IMR-90 (cell line): ENCODE measurements at regions not wholly inside any gene's neighbourhood (a gene's known extent, or its start where the extent isn't known, plus 50 kb on each side); places are given as distances from the start of the nearest gene placed in this dataset.

Experiments
- ATAC-seq: fragments of 200-7000 bp; cut with Tn5 transposase; 2 replicates; pipeline ENCODE4 v1.9.1; 2020; ENCODE audit warnings: low read depth, mild to moderate bottlenecking, moderate library complexity
- BruUV-seq: library from RNA; stranded (reverse); fragments of 400-500 nt; replicated peaks from 2 replicates; lab custom pipeline; 2021; lab: Mats Ljungman, UMichigan
- CTCF ChIA-PET: fragments of 300-600 bp; formaldehyde crosslinking; extraction: SDS; loops from one replicate; lab custom pipeline; 2021; ENCODE audit warnings: antibody characterized with exemption; lab: Yijun Ruan, JAX
- POLR2A ChIA-PET: fragments of 300-600 bp; sonication (Branson Sonifier 250); formaldehyde crosslinking; loops from one replicate; lab custom pipeline; 2022; ENCODE audit warnings: antibody characterized with exemption; ENCODE audit not compliant: unreplicated experiment; lab: Charles Lee
- DNase-seq: peaks from one replicate; pipeline ENCODE4 v3.0.0; 2013
- H2AFZ ChIP-seq: replicated peaks from 2 replicates; pipeline ENCODE3; 2013; ENCODE audit warnings: low read length, mild to moderate bottlenecking; ENCODE audit not compliant: poor library complexity
- H2AK5ac ChIP-seq: 2 replicates; pipeline ENCODE4 v1.6.1; 2013; ENCODE audit warnings: low read depth, low read length, inconsistent platforms
- H2AK9ac ChIP-seq: replicated peaks from 2 replicates; pipeline ENCODE3; 2013; ENCODE audit warnings: mild to moderate bottlenecking, low read depth, low read length, moderate library complexity; ENCODE audit not compliant: poor library complexity
- H2BK120ac ChIP-seq: 2 replicates; pipeline ENCODE4 v1.6.1; 2013; ENCODE audit warnings: low read depth, low read length, inconsistent platforms
- H2BK15ac ChIP-seq: 3 replicates; pipeline ENCODE4 v1.6.1; 2013; ENCODE audit warnings: low read depth, low read length, inconsistent platforms
- H2BK20ac ChIP-seq: 2 replicates; pipeline ENCODE4 v1.6.1; 2013; ENCODE audit warnings: low read depth, mild to moderate bottlenecking, inconsistent platforms, low read length, moderate library complexity
- H2BK5ac ChIP-seq: 2 replicates; pipeline ENCODE4 v1.6.1; 2013; ENCODE audit warnings: mild to moderate bottlenecking, low read depth, low read length, inconsistent platforms; ENCODE audit not compliant: poor library complexity, severe bottlenecking
- H3K14ac ChIP-seq: replicated peaks from 2 replicates; pipeline ENCODE4 v1.6.1; 2013; ENCODE audit warnings: low read depth, low read length, inconsistent platforms
- H3K18ac ChIP-seq: 2 replicates; pipeline ENCODE4 v1.6.1; 2013; ENCODE audit warnings: low read depth, low read length, control low read depth
- H3K23ac ChIP-seq: 2 replicates; pipeline ENCODE4 v1.6.1; 2013; ENCODE audit warnings: low read depth, low read length, inconsistent platforms
- H3K27ac ChIP-seq: 2 replicates; pipeline ENCODE4 v1.5.1; 2013; ENCODE audit warnings: mild to moderate bottlenecking, control low read depth, low read length; ENCODE audit not compliant: insufficient read depth
- H3K27me3 ChIP-seq: 2 replicates; pipeline ENCODE4 v1.6.1; 2013; ENCODE audit warnings: low read length; ENCODE audit not compliant: control insufficient read depth, insufficient read depth
- H3K36me3 ChIP-seq: 2 replicates; pipeline ENCODE4 v1.6.1; 2013; ENCODE audit warnings: low read length, mixed read lengths; ENCODE audit not compliant: control insufficient read depth, insufficient read depth
- H3K4ac ChIP-seq: 2 replicates; pipeline ENCODE4 v1.6.1; 2013; ENCODE audit warnings: low read depth, low read length, inconsistent platforms
- H3K4me1 ChIP-seq: 2 replicates; pipeline ENCODE4 v1.6.1; 2013; ENCODE audit warnings: low read length, mixed read lengths; ENCODE audit not compliant: control insufficient read depth, insufficient read depth
- H3K4me2 ChIP-seq: 2 replicates; pipeline ENCODE4 v1.6.1; 2013; ENCODE audit warnings: low read depth, mild to moderate bottlenecking, control low read depth, low read length, moderate library complexity
- H3K4me3 ChIP-seq: 2 replicates; pipeline ENCODE4 v1.5.1; 2013; ENCODE audit warnings: low read depth, mild to moderate bottlenecking, control low read depth, low read length, moderate library complexity; ENCODE audit not compliant: insufficient read depth
- H3K56ac ChIP-seq: 2 replicates; pipeline ENCODE4 v1.6.1; 2013; ENCODE audit warnings: low read length, inconsistent platforms; ENCODE audit not compliant: insufficient read depth; ENCODE audit errors: extremely low read depth
- H3K79me1 ChIP-seq, 2 experiments: 2 replicates each; pipeline ENCODE4 v1.6.1; 2013; ENCODE audit warnings: low read length in 2 of 2, inconsistent platforms in 1 of 2, low read depth in 1 of 2
- H3K9ac ChIP-seq: 2 replicates; pipeline ENCODE4 v1.6.1; 2013; ENCODE audit warnings: low read depth, low read length, control low read depth
- H3K9me1 ChIP-seq: 2 replicates; pipeline ENCODE4 v1.6.1; 2013; ENCODE audit warnings: low read length, inconsistent platforms; ENCODE audit not compliant: insufficient read depth
- H3K9me3 ChIP-seq: 2 replicates; pipeline ENCODE4 v1.6.1; 2013; ENCODE audit warnings: low read length; ENCODE audit not compliant: control insufficient read depth, insufficient read depth
- H4K20me1 ChIP-seq: 2 replicates; pipeline ENCODE4 v1.6.1; 2013; ENCODE audit warnings: low read length, inconsistent platforms; ENCODE audit not compliant: insufficient read depth
- H4K5ac ChIP-seq: 2 replicates; pipeline ENCODE4 v1.6.1; 2013; ENCODE audit warnings: mild to moderate bottlenecking, low read depth, low read length, control low read depth
- H4K8ac ChIP-seq, 2 experiments: 2 replicates each; pipeline ENCODE4 v1.6.1; 2013; ENCODE audit warnings: low read depth in 2 of 2, low read length in 2 of 2, control low read depth in 1 of 2, inconsistent platforms in 1 of 2
- H4K91ac ChIP-seq: 2 replicates; pipeline ENCODE4 v1.6.1; 2013; ENCODE audit warnings: low read depth, low read length, inconsistent platforms; ENCODE audit not compliant: insufficient read depth
- BHLHE40 ChIP-seq: fragments of 150-350 bp; IDR thresholded peaks from 2 replicates; pipeline ENCODE4 v1.6.1; 2016; ENCODE audit warnings: mild to moderate bottlenecking, low read depth, low read length
- CEBPB ChIP-seq: IDR thresholded peaks from 2 replicates; pipeline ENCODE4 v1.6.1; 2012; ENCODE audit warnings: low read depth, low read length, improper control_type of control experiment
- CHD1 ChIP-seq: IDR thresholded peaks from 2 replicates; pipeline ENCODE4 v1.6.1; 2012; ENCODE audit warnings: low read depth, low read length, improper control_type of control experiment
- FOS ChIP-seq: fragments of 150-350 bp; IDR thresholded peaks from 2 replicates; pipeline ENCODE4 v1.6.1; 2016; ENCODE audit warnings: low read depth, low read length
- MAFK ChIP-seq: IDR thresholded peaks from 2 replicates; pipeline ENCODE4 v1.6.1; 2012; ENCODE audit warnings: low read depth, low read length, improper control_type of control experiment
- MAZ ChIP-seq: IDR thresholded peaks from 2 replicates; pipeline ENCODE4 v1.6.1; 2012; ENCODE audit warnings: low read depth, mild to moderate bottlenecking, low read length, improper control_type of control experiment, moderate library complexity, borderline replicate concordance
- MXI1 ChIP-seq: IDR thresholded peaks from 2 replicates; pipeline ENCODE4 v1.6.1; 2012; ENCODE audit warnings: low read depth, mild to moderate bottlenecking, low read length, moderate library complexity, borderline replicate concordance
- NFE2L2 ChIP-seq: fragments of 150-350 bp; IDR thresholded peaks from 2 replicates; pipeline ENCODE4 v1.6.1; 2016; ENCODE audit warnings: low read depth, mild to moderate bottlenecking, low read length
- POLR2A ChIP-seq: IDR thresholded peaks from 2 replicates; pipeline ENCODE4 v1.6.1; 2012; ENCODE audit warnings: mild to moderate bottlenecking, low read depth, low read length
- RAD21 ChIP-seq: IDR thresholded peaks from 2 replicates; pipeline ENCODE4 v1.6.1; 2012; ENCODE audit warnings: low read length, improper control_type of control experiment
- RCOR1 ChIP-seq: IDR thresholded peaks from 2 replicates; pipeline ENCODE4 v1.6.1; 2012; ENCODE audit warnings: mild to moderate bottlenecking, low read length, improper control_type of control experiment; ENCODE audit not compliant: insufficient replicate concordance
- RFX5 ChIP-seq: IDR thresholded peaks from 2 replicates; pipeline ENCODE4 v1.8.0; 2012; ENCODE audit warnings: low read depth, mild to moderate bottlenecking, low read length, moderate library complexity
- SMC3 ChIP-seq: fragments of 150-350 bp; IDR thresholded peaks from 2 replicates; pipeline ENCODE4 v1.6.1; 2016; ENCODE audit warnings: low read depth, mild to moderate bottlenecking, antibody characterized with exemption, low read length, moderate library complexity
- WGBS, 2 experiments: methylation state at CpG; one replicate each; pipeline versions ENCODE4 v1.1.5 to v1.1.7; 2013; ENCODE audit warnings: missing lambda C conversion rate in 2 of 2; ENCODE audit not compliant: insufficient read length in 1 of 2; ENCODE audit errors: extremely low coverage in 2 of 2; 5-methylcytosine and 5-hydroxymethylcytosine counted together
- dilution Hi-C: fragments of 300-500 bp; cut with HindIII; formaldehyde crosslinking; loops from one replicate; pipeline ENCODE4 v1.14.3; 2018; ENCODE audit warnings: low sequenced_read_pairs; ENCODE audit not compliant: unreplicated experiment
- in situ Hi-C: fragments of 300-500 bp; cut with MboI; formaldehyde crosslinking; loops from 3 replicates; pipeline ENCODE4 v1.14.3; 2019; ENCODE audit warnings: low sequenced_read_pairs, inconsistent platforms, mixed read lengths
- intact Hi-C: fragments of 100-400 bp; cut with micrococcal nuclease; formaldehyde crosslinking; loops from 2 replicates; pipeline ENCODE4 v1.10.0; 2022
- TF ChIP-seq, protein P1 (sequence below): fragments of 150-350 bp; IDR thresholded peaks from 2 replicates; pipeline ENCODE4 v1.6.1; 2017; ENCODE audit warnings: mild to moderate bottlenecking, antibody characterized with exemption, low read length, low read depth
- TF ChIP-seq, protein P2 (sequence below): conservative IDR thresholded peaks from 2 replicates; pipeline ENCODE4 v1.5.1; 2012; ENCODE audit warnings: mild to moderate bottlenecking, low read depth, low read length, improper control_type of control experiment
- TF ChIP-seq, protein P3 (sequence below): fragments of 150-350 bp; IDR thresholded peaks from 2 replicates; pipeline ENCODE4 v1.6.1; 2016; ENCODE audit warnings: low read depth, mild to moderate bottlenecking, low read length, moderate library complexity, borderline replicate concordance

- Histone ChIP-seq H3K4me2 (no peak overlapping the region), H3K9me1 (no peaks in the 10 kb centered on the region), H2BK120ac (no peak overlapping the region), H3K36me3 (no peaks in the 10 kb centered on the region), H2BK20ac (no peak overlapping the region), H3K23ac (no peak overlapping the region), H2BK5ac (no peak overlapping the region), H3K27ac (no peak overlapping the region), H3K14ac (no peak overlapping the region), H3K4ac (no peak overlapping the region), H4K20me1 (no peaks in the 10 kb centered on the region), H4K8ac (no peak overlapping the region), H3K4me3 (no peak overlapping the region), H2AK5ac (no peak overlapping the region), H3K27me3 (no peaks in the 10 kb centered on the region), H2AFZ (no peak overlapping the region), H2AK9ac (no peak overlapping the region), H3K9me3 (no peaks in the 10 kb centered on the region), H2BK15ac (no peak overlapping the region), H3K18ac (no peak overlapping the region), H3K79me1 (no peaks in the 10 kb centered on the region), H3K9ac (no peak overlapping the region), H4K5ac (no peak overlapping the region), H3K56ac (no peak overlapping the region), H4K91ac (no peak overlapping the region), H3K4me1 (no peaks in the 10 kb centered on the region)
- no peak for ATAC-seq
- WGBS, 2 experiments: 100% methylated on average over 2 of the region's 7 CpGs; no CpG with 5 or more reads in 1 of the 2 experiments
- BruUV-seq: no TSS peak
- ChIA-PET CTCF (no interaction called here), POLR2A (no interaction called here)
- TF ChIP-seq RFX5 (no peak), CHD1 (no peak), MAZ (no peak), SMC3 (no peak), RAD21 (no peak), MAFK (no peak), FOS (no peak), NFE2L2 (no peak), MXI1 (no peak), BHLHE40 (no peak), RCOR1 (no peak), POLR2A (no peak), CEBPB (no peak)
- TF ChIP-seq, protein P1, sequence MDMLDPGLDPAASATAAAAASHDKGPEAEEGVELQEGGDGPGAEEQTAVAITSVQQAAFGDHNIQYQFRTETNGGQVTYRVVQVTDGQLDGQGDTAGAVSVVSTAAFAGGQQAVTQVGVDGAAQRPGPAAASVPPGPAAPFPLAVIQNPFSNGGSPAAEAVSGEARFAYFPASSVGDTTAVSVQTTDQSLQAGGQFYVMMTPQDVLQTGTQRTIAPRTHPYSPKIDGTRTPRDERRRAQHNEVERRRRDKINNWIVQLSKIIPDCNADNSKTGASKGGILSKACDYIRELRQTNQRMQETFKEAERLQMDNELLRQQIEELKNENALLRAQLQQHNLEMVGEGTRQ: no peak
- TF ChIP-seq, protein P2, sequence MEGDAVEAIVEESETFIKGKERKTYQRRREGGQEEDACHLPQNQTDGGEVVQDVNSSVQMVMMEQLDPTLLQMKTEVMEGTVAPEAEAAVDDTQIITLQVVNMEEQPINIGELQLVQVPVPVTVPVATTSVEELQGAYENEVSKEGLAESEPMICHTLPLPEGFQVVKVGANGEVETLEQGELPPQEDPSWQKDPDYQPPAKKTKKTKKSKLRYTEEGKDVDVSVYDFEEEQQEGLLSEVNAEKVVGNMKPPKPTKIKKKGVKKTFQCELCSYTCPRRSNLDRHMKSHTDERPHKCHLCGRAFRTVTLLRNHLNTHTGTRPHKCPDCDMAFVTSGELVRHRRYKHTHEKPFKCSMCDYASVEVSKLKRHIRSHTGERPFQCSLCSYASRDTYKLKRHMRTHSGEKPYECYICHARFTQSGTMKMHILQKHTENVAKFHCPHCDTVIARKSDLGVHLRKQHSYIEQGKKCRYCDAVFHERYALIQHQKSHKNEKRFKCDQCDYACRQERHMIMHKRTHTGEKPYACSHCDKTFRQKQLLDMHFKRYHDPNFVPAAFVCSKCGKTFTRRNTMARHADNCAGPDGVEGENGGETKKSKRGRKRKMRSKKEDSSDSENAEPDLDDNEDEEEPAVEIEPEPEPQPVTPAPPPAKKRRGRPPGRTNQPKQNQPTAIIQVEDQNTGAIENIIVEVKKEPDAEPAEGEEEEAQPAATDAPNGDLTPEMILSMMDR: no peak
- TF ChIP-seq, protein P3, sequence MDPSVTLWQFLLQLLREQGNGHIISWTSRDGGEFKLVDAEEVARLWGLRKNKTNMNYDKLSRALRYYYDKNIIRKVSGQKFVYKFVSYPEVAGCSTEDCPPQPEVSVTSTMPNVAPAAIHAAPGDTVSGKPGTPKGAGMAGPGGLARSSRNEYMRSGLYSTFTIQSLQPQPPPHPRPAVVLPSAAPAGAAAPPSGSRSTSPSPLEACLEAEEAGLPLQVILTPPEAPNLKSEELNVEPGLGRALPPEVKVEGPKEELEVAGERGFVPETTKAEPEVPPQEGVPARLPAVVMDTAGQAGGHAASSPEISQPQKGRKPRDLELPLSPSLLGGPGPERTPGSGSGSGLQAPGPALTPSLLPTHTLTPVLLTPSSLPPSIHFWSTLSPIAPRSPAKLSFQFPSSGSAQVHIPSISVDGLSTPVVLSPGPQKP: no peak
- in situ Hi-C loops (no loop called here), dilution Hi-C loops (no loop called here), intact Hi-C loops (no loop called here)
- DNase-seq: no peak
Measured at GRCh38 chr15:95457520-95457919, 873.0 kb upstream of the NR2F2 start.
